ENCODE measurements at regions not wholly inside any gene's neighbourhood (a gene's known extent, or its start where the extent isn't known, plus 50 kb on each side); places are given as distances from the start of the nearest gene placed in this dataset.

DNA sequence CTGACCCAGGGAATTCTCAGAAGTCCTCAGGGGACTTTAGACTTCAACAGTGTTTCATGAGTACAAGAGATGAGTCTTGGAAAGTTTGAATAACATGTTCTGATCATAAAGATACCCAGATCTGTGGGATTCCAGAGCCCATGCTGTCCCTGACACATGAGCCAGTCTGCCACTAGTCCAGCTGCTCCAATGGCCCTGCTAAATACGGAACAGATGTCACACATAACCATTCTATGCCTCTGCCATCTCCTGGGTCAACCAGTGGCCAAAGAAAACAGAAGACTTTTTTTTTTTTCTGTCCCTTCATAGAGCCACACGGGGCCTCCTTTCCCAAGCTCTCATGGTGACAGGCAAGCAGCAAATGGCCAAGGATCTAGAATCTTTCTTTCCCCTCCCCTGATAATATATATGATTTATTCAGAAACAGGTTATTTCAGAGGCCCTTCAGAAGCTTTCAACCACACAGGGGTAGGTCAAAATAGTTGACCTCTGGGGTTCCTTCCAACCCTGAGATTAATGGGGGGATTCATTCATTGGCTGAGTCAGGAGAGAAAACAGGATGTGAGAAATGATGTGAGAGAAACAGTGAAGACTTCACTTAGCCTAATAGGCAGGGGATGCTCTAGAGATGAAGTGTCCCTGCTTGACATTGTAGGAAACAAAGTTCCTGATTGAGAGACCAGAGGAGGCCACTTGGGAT is 367.7 kb downstream of the CDK5RAP2 start:
- no peak for TF ChIP-seq GATA3 (IDR thresholded peaks at IDR 0.05; ENCODE audit: low read depth, low read length)
- TF ChIP-seq GATA2 (IDR thresholded peaks at IDR 0.05; ENCODE audit: low read depth, low read length), result no peak

GRCh38 chr9:120210274-120210673 is 369.7 kb downstream of the CDK5RAP2 start:
- TF ChIP-seq GATA3 (IDR thresholded peaks at IDR 0.05; ENCODE audit: low read depth, low read length) (no peak), GATA2 (IDR thresholded peaks at IDR 0.05; ENCODE audit: low read depth, low read length) (no peak)

- TF ChIP-seq GATA3 (IDR thresholded peaks at IDR 0.05; ENCODE audit: low read depth, low read length), result no peak
- TF ChIP-seq GATA2 (IDR thresholded peaks at IDR 0.05; ENCODE audit: low read depth, low read length), result no peak
Observed at GRCh38 chr9:120202856-120203654, 376.9 kb downstream of the CDK5RAP2 start.

DNA sequence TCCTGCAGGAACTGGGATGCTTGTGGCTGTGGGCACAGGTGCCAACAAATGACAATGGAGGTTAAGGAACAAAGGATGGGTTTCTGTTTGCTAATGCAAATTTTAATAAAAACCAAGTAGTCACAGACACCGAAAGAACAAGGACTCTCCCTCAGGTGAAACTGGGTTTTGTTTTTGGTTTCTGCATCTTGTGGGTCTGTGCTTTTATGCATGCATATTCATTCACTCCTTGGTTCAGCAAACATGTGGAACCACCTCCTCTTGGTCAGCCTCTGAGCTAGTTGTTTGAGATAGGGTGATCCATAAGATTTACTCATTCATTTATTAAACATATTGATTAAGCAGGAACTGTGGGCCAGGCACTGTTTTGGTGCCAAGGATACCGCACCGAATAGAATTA is 381.9 kb downstream of the CDK5RAP2 start:
- TF ChIP-seq GATA3 (IDR thresholded peaks at IDR 0.05; ENCODE audit: low read depth, low read length) (no peak), GATA2 (IDR thresholded peaks at IDR 0.05; ENCODE audit: low read depth, low read length) (no peak)

- TF ChIP-seq GATA3 (IDR thresholded peaks at IDR 0.05; ENCODE audit: low read depth, low read length) (no peak), GATA2 (IDR thresholded peaks at IDR 0.05; ENCODE audit: low read depth, low read length) (no peak)
Observed at GRCh38 chr9:120197605-120198004, 382.4 kb downstream of the CDK5RAP2 start.

DNA sequence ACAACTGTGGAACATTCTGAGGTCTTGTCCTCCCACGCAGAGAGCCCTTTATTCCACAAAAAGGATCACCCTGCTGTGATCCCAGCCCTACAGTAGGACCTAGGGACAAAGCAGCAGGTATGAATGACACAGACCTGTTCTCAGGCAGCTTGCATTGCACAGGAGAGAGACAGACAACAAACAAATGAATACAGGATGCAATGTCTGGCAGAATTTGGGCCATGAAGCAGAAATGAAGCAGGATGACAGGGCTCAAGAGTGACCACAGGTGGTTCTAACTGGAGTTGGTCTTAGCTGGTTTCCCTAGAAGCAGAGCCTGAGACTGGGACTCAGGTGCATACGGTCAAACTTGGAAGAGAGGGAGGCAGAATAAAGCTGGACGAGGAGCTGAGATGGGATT is 388.8 kb downstream of the CDK5RAP2 start:
- TF ChIP-seq GATA2 (IDR thresholded peaks at IDR 0.05; ENCODE audit: low read depth, low read length), result no peak
- no peak for TF ChIP-seq GATA3 (IDR thresholded peaks at IDR 0.05; ENCODE audit: low read depth, low read length)

DNA sequence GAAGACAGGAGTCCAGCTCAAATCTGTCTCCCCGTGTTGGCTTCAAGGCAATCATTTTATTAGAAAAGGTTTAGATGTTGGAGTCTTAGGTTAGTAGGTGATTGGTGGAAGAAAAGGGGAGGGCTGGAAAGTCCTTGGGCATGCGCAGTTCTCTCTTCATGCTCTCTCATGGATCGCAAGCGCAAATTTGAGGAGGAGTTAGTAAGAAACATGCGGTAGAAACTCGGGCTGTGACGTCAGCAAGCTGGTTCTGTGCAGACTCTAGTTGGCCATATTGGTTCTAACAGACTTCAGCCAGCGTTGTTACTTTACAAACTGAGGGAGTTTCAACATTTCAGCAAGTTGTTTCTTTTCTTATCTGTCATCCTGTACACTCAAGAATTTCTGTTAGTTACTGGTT is 392.2 kb downstream of the CDK5RAP2 start:
- no peak for TF ChIP-seq GATA2 (IDR thresholded peaks at IDR 0.05; ENCODE audit: low read depth, low read length)
- no peak for TF ChIP-seq GATA3 (IDR thresholded peaks at IDR 0.05; ENCODE audit: low read depth, low read length)

DNA sequence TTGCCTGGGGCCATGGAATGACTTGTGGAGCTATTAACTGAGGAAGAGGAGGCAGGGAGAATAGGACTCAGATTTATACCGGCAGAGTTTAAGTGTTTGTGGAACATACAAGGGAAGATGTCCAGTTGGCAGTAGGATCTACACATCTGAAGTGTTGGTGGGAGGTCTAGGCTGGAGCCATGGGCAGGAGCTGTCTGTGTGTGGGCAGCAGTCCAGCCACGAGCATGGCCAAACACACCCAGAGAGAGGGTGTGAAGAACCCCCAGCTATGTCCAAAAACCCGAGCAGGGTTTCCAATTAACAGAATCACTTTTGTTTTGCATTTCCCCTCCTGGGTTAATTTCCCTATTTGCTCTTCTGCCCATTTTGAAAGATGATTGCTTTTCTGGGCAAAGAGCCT is 393.7 kb downstream of the CDK5RAP2 start:
- TF ChIP-seq GATA2 (IDR thresholded peaks at IDR 0.05; ENCODE audit: low read depth, low read length), result no peak
- no peak for TF ChIP-seq GATA3 (IDR thresholded peaks at IDR 0.05; ENCODE audit: low read depth, low read length)

GRCh38 chr9:120184266-120184665 is 395.7 kb downstream of the CDK5RAP2 start:
- TF ChIP-seq GATA2 (IDR thresholded peaks at IDR 0.05; ENCODE audit: low read depth, low read length), result no peak
- TF ChIP-seq GATA3 (IDR thresholded peaks at IDR 0.05; ENCODE audit: low read depth, low read length), result no peak

DNA sequence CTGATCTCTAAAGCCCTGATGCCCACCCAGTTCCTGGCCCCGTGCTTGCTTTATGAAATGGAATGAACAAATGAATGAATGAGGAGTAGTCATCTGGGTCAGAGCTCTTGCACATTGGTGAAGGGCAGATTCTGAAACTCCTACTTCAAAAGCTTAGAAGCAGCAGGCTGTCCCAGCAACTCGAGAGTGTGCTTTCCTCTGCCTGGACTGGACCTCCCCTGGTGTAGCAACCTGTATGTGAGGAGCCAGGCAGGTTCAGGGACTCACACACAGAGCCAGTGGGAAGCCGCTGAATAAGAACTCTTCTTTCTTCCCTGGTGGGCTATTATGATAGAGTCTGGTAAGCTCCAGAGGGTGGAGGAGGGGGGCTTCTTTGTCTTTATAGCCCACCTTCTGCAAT is 396.4 kb downstream of the CDK5RAP2 start:
- no peak for TF ChIP-seq GATA2 (IDR thresholded peaks at IDR 0.05; ENCODE audit: low read depth, low read length)
- no peak for TF ChIP-seq GATA3 (IDR thresholded peaks at IDR 0.05; ENCODE audit: low read depth, low read length)

GRCh38 chr9:120182011-120182410 is 398.0 kb downstream of the CDK5RAP2 start:
- TF ChIP-seq GATA2 (IDR thresholded peaks at IDR 0.05; ENCODE audit: low read depth, low read length), result no peak
- TF ChIP-seq GATA3 (IDR thresholded peaks at IDR 0.05; ENCODE audit: low read depth, low read length), result no peak

DNA sequence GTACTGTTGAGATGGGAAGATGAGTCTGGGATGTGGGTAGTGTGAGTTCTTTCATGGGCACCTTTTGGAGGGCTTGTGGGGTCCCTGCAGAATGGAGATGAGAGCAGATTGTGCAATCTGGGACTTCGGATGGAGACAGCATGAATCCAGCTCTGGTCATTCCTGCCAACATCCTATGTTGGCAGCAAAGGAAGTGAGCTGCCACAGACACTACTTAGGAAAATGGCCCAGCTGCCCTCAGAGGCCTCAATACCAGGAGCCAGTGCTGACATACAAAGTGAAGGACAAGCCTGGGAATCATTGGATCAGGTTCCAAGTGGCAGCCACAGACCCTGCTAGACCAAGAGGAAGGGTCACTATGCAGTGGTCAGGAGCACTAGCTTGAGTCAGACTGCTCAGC is 402.8 kb downstream of the CDK5RAP2 start:
- no peak for TF ChIP-seq GATA3 (IDR thresholded peaks at IDR 0.05; ENCODE audit: low read depth, low read length)
- TF ChIP-seq GATA2 (IDR thresholded peaks at IDR 0.05; ENCODE audit: low read depth, low read length), result no peak

DNA sequence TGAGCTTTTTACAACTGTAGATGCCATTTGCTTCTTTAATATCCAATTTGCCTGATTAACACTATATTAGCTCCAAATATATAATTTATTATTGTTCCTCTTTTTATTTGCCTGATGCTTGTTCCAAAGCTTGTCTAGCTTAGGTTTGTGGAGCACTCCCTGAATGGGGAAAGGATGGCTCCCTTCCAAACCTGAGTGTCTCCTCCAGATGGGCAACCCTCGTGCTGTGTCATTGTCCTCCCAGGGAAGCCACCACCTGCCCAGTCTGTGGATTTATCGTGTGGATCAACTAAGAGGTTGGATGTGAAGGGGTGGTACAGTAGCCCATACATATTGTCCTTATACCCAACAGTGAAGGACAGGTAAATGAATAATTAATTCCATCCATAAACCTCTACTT is 404.9 kb downstream of the CDK5RAP2 start:
- TF ChIP-seq GATA3 (IDR thresholded peaks at IDR 0.05; ENCODE audit: low read depth, low read length) (no peak), GATA2 (IDR thresholded peaks at IDR 0.05; ENCODE audit: low read depth, low read length) (no peak)

- no peak for TF ChIP-seq GATA2 (IDR thresholded peaks at IDR 0.05; ENCODE audit: low read depth, low read length)
Observed at GRCh38 chr9:120161776-120162175, 418.2 kb downstream of the CDK5RAP2 start.

- TF ChIP-seq GATA3 (IDR thresholded peaks at IDR 0.05; ENCODE audit: low read depth, low read length), result no peak
Observed at GRCh38 chr9:120158221-120158620, 421.7 kb downstream of the CDK5RAP2 start.

All from SH-SY5Y (cell line).